BLaER1 treated with 17β-estradiol and CSF1 and Interleukin-3, amounts not matched to agents 10 nM and 100 nM (cell line): ENCODE measurements at regions not wholly inside any gene's neighbourhood (a gene's known extent, or its start where the extent isn't known, plus 50 kb on each side); places are given as distances from the start of the nearest gene placed in this dataset.

ENCODE experiments used
- H3K27ac ChIP-seq, 11 experiments: shearing (Covaris generic); formaldehyde crosslinking; 2 replicates each; pipeline ENCODE4 v1.8.1; 2022
- H3K27me3 ChIP-seq, 11 experiments: shearing (Covaris generic); formaldehyde crosslinking; 2 replicates each; pipeline ENCODE4 v1.8.1; 2022
- H3K36me3 ChIP-seq, 11 experiments: shearing (Covaris generic); formaldehyde crosslinking; 2 replicates each; pipeline ENCODE4 v1.8.1; 2022
- H3K4me1 ChIP-seq, 10 experiments: shearing (Covaris generic); formaldehyde crosslinking; 2 replicates each; pipeline ENCODE4 v1.8.1; 2022
- H3K4me2 ChIP-seq, 11 experiments: shearing (Covaris generic); formaldehyde crosslinking; 2 replicates each; pipeline ENCODE4 v1.8.1; 2022
- H3K4me3 ChIP-seq, 10 experiments: shearing (Covaris generic); formaldehyde crosslinking; 2 replicates each; pipeline ENCODE4 v1.8.1; 2022
- H3K9ac ChIP-seq, 11 experiments: shearing (Covaris generic); formaldehyde crosslinking; 2 replicates each; pipeline ENCODE4 v1.8.1; 2022
- H3K9me3 ChIP-seq, 11 experiments: shearing (Covaris generic); formaldehyde crosslinking; replicated peaks in 1 of 11; 2 replicates each; pipeline ENCODE4 v1.8.1; 2022
- H4K20me1 ChIP-seq, 11 experiments: shearing (Covaris generic); formaldehyde crosslinking; 2 replicates each; pipeline ENCODE4 v1.8.1; 2022
- Cebpa-rat ChIP-seq, 11 experiments: shearing (Covaris generic); IDR thresholded peaks; 2 replicates each; pipeline ENCODE4 v1.8.1; 2022

GRCh38 chr4:146577111-146577510, 55.4 kb upstream of the SLC10A7 start:
- Histone ChIP-seq H3K36me3 (no peaks in the 10 kb centered on the region), H3K9me3 (no peaks in the 10 kb centered on the region), H3K4me3 (no peak overlapping the region), H3K9ac (no peak overlapping the region), H3K27me3 (no peaks in the 10 kb centered on the region), H3K4me2 (no peak overlapping the region), H3K27ac (no peak overlapping the region), H4K20me1 (no peaks in the 10 kb centered on the region), H3K4me1 (no peaks in the 10 kb centered on the region)
- TF ChIP-seq Cebpa-rat (IDR thresholded peaks at IDR 0.05), result no peak

GRCh38 chr4:146582864-146583263, 55.8 kb upstream of the POU4F2 start:
- H4K20me1 ChIP-seq, result no peaks in the 10 kb centered on the region
- TF ChIP-seq Cebpa-rat (IDR thresholded peaks at IDR 0.05), result no peak
- no peaks in the 10 kb centered on the region for H3K36me3 ChIP-seq
- H3K27me3 ChIP-seq, result no peaks in the 10 kb centered on the region
- peaks cover 0 to 13% (median 7%) of the 10 kb centered on the region in 11 experiments; a peak in 10 of 22 replicates for H3K9me3 ChIP-seq
- no peak overlapping the region for H3K9ac ChIP-seq
- no peak overlapping the region for H3K27ac ChIP-seq
- H3K4me3 ChIP-seq, result no peak overlapping the region
- H3K4me2 ChIP-seq, result no peak overlapping the region
- H3K4me1 ChIP-seq, result peaks cover 0 to 36% (median 3%) of the 10 kb centered on the region in 10 experiments; a peak in 8 of 20 replicates

GRCh38 chr4:146585761-146586333, 52.8 kb upstream of the POU4F2 start:
- Histone ChIP-seq H3K27ac (peak overlapping the region in 2 of 11 experiments; percentile 20 to 45; a peak in 2 of 22 replicates), H3K9me3 (peaks cover 0 to 13% (median 7%) of the 10 kb centered on the region in 11 experiments; a peak in 10 of 22 replicates), H3K4me1 (peaks cover 0 to 46% (median 3%) of the 10 kb centered on the region in 10 experiments; a peak in 8 of 20 replicates), H4K20me1 (no peaks in the 10 kb centered on the region), H3K4me2 (peak overlapping the region in 5 of 11 experiments; percentile 19 to 78 (median 55); a peak in 7 of 22 replicates), H3K36me3 (no peaks in the 10 kb centered on the region), H3K9ac (peak overlapping the region in 1 of 11 experiments; percentile 7; a peak in 1 of 22 replicates), H3K27me3 (no peaks in the 10 kb centered on the region), H3K4me3 (no peak overlapping the region)
- TF ChIP-seq Cebpa-rat (IDR thresholded peaks at IDR 0.05), result peak in 10 of 11 experiments; percentile 18 to 88 (median 72); a peak in 15 of 22 replicates
